OCI-LY1 (cell line): ENCODE measurements at regions not wholly inside any gene's neighbourhood (a gene's known extent, or its start where the extent isn't known, plus 50 kb on each side); places are given as distances from the start of the nearest gene placed in this dataset.
"Not testable (repeated sequence)": the region's sequence is repeated elsewhere in the genome, so short reads cannot be mapped to it uniquely, and the experiment has no call there.

Experiments
- H2AFZ ChIP-seq: fragments of 200-600 bp; sonication (generic), shearing (Covaris generic); 2 replicates; pipeline ENCODE4 v1.6.0; 2014; ENCODE audit warnings: antibody characterized with exemption, mild to moderate bottlenecking, low read length
- H3F3A ChIP-seq: fragments of 200-600 bp; sonication (generic), shearing (Covaris generic); 2 replicates; pipeline ENCODE4 v1.6.0; 2014; ENCODE audit warnings: mild to moderate bottlenecking, antibody characterized with exemption, low read length, moderate library complexity; ENCODE audit not compliant: insufficient read depth
- H3K27ac ChIP-seq: fragments of 200-600 bp; sonication (generic); 2 replicates; pipeline ENCODE4 v1.5.1; 2014; ENCODE audit warnings: low read length, mixed run types, mild to moderate bottlenecking, low read depth; ENCODE audit not compliant: poor library complexity, severe bottlenecking
- H3K27me3 ChIP-seq: fragments of 200-600 bp; sonication (generic); 2 replicates; pipeline ENCODE4 v1.6.0; 2014; ENCODE audit warnings: antibody characterized with exemption, mild to moderate bottlenecking, low read length, moderate library complexity; ENCODE audit not compliant: insufficient read depth
- H3K36me3 ChIP-seq: fragments of 200-600 bp; sonication (generic); 2 replicates; pipeline ENCODE4 v1.6.1; 2014; ENCODE audit warnings: mild to moderate bottlenecking, antibody characterized with exemption, low read length, moderate library complexity, mixed read lengths; ENCODE audit not compliant: insufficient read depth
- H3K4me1 ChIP-seq: fragments of 200-600 bp; sonication (generic); 2 replicates; pipeline ENCODE4 v1.5.1; 2014; ENCODE audit warnings: mild to moderate bottlenecking, low read length, moderate library complexity; ENCODE audit not compliant: insufficient read depth, severe bottlenecking
- H3K4me2 ChIP-seq: fragments of 200-600 bp; sonication (generic), shearing (Covaris generic); 2 replicates; pipeline ENCODE4 v1.6.1; 2014; ENCODE audit warnings: low read length
- H3K4me3 ChIP-seq: fragments of 200-600 bp; sonication (generic); 2 replicates; pipeline ENCODE4 v1.5.1; 2014; ENCODE audit warnings: low read length, low read depth, mild to moderate bottlenecking, mixed read lengths; ENCODE audit not compliant: poor library complexity, severe bottlenecking
- H3K79me2 ChIP-seq: fragments of 200-600 bp; shearing (Covaris generic); 2 replicates; pipeline ENCODE4 v1.6.1; 2016; ENCODE audit warnings: mixed run types, low read length, mixed read lengths; ENCODE audit not compliant: insufficient read depth
- H3K9ac ChIP-seq: fragments of 200-600 bp; sonication (generic), shearing (Covaris generic); 2 replicates; pipeline ENCODE4 v1.6.1; 2014; ENCODE audit warnings: mild to moderate bottlenecking, low read length, mixed read lengths
- H3K9me2 ChIP-seq: fragments of 200-600 bp; sonication (generic), shearing (Covaris generic); 2 replicates; pipeline ENCODE4 v1.6.1; 2014; ENCODE audit warnings: low read depth, mild to moderate bottlenecking, low read length, mixed read lengths
- H3K9me3 ChIP-seq: fragments of 200-600 bp; shearing (Covaris generic); 2 replicates; pipeline ENCODE4 v1.6.1; 2014; ENCODE audit warnings: low read length, mixed read lengths
- H4K20me1 ChIP-seq: fragments of 200-600 bp; sonication (generic), shearing (Covaris generic); 2 replicates; pipeline ENCODE4 v1.6.0; 2016; ENCODE audit warnings: mild to moderate bottlenecking, low read length; ENCODE audit not compliant: insufficient read depth
- CTCF ChIP-seq: fragments of 200-600 bp; sonication (generic), shearing (Covaris generic); IDR thresholded peaks from 2 replicates; pipeline ENCODE4 v1.5.1; 2017; ENCODE audit warnings: mild to moderate bottlenecking, antibody characterized with exemption, low read length, moderate library complexity, mixed read lengths
- EZH2 ChIP-seq: fragments of 200-600 bp; sonication (generic), shearing (Covaris generic); IDR thresholded peaks from 2 replicates; pipeline ENCODE4 v1.8.0; 2017; ENCODE audit warnings: borderline replicate concordance, mixed run types, mild to moderate bottlenecking, antibody characterized with exemption, low read length, moderate library complexity, mixed read lengths

- no peaks in the 10 kb centered on the region for H3K9me2 ChIP-seq
- H3F3A ChIP-seq: no peaks in the 10 kb centered on the region
- no peak overlapping the region for H2AFZ ChIP-seq
- no peak overlapping the region for H3K4me2 ChIP-seq
- H3K4me3 ChIP-seq: no peak overlapping the region
- no peaks in the 10 kb centered on the region for H3K4me1 ChIP-seq
- no peaks in the 10 kb centered on the region for H4K20me1 ChIP-seq
- H3K9ac ChIP-seq: no peak overlapping the region
- H3K79me2 ChIP-seq: no peaks in the 10 kb centered on the region
- no peaks in the 10 kb centered on the region for H3K27me3 ChIP-seq
- TF ChIP-seq CTCF (no peak), EZH2 (no peak)
- no peaks in the 10 kb centered on the region for H3K36me3 ChIP-seq
- no peak overlapping the region for H3K27ac ChIP-seq
- no peaks in the 10 kb centered on the region for H3K9me3 ChIP-seq
Observed at GRCh38 chr2:186381573-186381972, 104.5 kb upstream of the ZC3H15 start.

- Histone ChIP-seq H3K27ac (no peak overlapping the region), H3K9me3 (no peaks in the 10 kb centered on the region), H3K79me2 (no peaks in the 10 kb centered on the region), H3F3A (no peaks in the 10 kb centered on the region), H3K4me3 (no peak overlapping the region), H3K27me3 (no peaks in the 10 kb centered on the region), H3K4me1 (no peaks in the 10 kb centered on the region), H3K36me3 (no peaks in the 10 kb centered on the region), H3K4me2 (no peak overlapping the region), H2AFZ (no peak overlapping the region), H3K9ac (no peak overlapping the region), H3K9me2 (no peaks in the 10 kb centered on the region), H4K20me1 (no peaks in the 10 kb centered on the region)
- TF ChIP-seq EZH2: no peak
- no peak for TF ChIP-seq CTCF
Observed at GRCh38 chr2:186382932-186383331, 103.1 kb upstream of the ZC3H15 start.

- Histone ChIP-seq H2AFZ (no peak overlapping the region), H3K4me2 (no peak overlapping the region), H3F3A (no peaks in the 10 kb centered on the region), H3K79me2 (no peaks in the 10 kb centered on the region), H3K4me3 (no peak overlapping the region), H3K9ac (no peak overlapping the region), H3K27ac (no peak overlapping the region), H4K20me1 (no peaks in the 10 kb centered on the region), H3K27me3 (no peaks in the 10 kb centered on the region), H3K4me1 (no peaks in the 10 kb centered on the region), H3K9me2 (no peaks in the 10 kb centered on the region), H3K36me3 (no peaks in the 10 kb centered on the region), H3K9me3 (no peaks in the 10 kb centered on the region)
- no peak for TF ChIP-seq CTCF
- no peak for TF ChIP-seq EZH2
Observed at GRCh38 chr2:186384226-186384625, 101.8 kb upstream of the ZC3H15 start.

GRCh38 chr2:186385638-186386201 is 100.3 kb upstream of the ZC3H15 start:
- not testable (repeated sequence) for H3K27me3 ChIP-seq, H3K4me2 ChIP-seq, H3K9me2 ChIP-seq, H3K4me1 ChIP-seq, H3K4me3 ChIP-seq, H3K79me2 ChIP-seq, H3K9me3 ChIP-seq, H3F3A ChIP-seq, H3K36me3 ChIP-seq, H3K27ac ChIP-seq, H3K9ac ChIP-seq, H2AFZ ChIP-seq, H4K20me1 ChIP-seq
